Adrenal gland (tissue), 5 donors: ENCODE measurements at regions not wholly inside any gene's neighbourhood (a gene's known extent, or its start where the extent isn't known, plus 50 kb on each side); places are given as distances from the start of the nearest gene placed in this dataset.

ENCODE experiments used
- POLR2A ChIP-seq, 2 donors: fragments of 450-650 bp; IDR thresholded peaks; one replicate each; pipeline ENCODE4 v1.6.1; 2017; ENCODE audit warnings: antibody characterized with exemption in 2 of 2, mild to moderate bottlenecking in 2 of 2, moderate library complexity in 1 of 2
- TF ChIP-seq, protein P1 (sequence below), 6 experiments: fragments of 450-650 bp in 4 of 6; fragments of 200-600 bp in 2 of 6; sonication (generic) in 1 of 6; IDR thresholded peaks; 1 replicate in 5 of 6; 2 replicates in 1 of 6; pipeline versions ENCODE4 v1.5.1 to v1.8.0; 2016 to 2021; ENCODE audit warnings: antibody characterized with exemption in 6 of 6, mild to moderate bottlenecking in 2 of 6, moderate library complexity in 1 of 6
- donor health status: DM: no; HTN: no; CAD: no.

DNA sequence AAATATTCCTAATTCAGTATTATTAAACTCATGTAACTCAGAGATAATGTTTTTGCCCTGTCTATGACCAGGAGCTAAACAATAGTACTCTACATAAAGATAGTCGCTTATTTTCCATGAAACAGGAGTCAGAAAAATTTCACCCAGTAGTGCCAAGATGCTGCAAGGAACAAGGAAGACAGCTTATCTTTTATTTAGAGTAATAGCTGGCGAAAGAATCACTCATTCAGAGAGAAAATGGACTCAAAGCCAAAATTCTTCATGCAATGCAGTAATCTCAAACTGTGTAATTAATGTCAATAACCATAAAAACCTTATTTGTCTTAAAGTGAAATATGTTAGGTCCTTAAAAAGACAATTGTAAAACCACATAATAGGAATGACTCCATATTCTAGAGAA is 477.8 kb downstream of the ANKRD50 start:
- TF ChIP-seq, protein P1, sequence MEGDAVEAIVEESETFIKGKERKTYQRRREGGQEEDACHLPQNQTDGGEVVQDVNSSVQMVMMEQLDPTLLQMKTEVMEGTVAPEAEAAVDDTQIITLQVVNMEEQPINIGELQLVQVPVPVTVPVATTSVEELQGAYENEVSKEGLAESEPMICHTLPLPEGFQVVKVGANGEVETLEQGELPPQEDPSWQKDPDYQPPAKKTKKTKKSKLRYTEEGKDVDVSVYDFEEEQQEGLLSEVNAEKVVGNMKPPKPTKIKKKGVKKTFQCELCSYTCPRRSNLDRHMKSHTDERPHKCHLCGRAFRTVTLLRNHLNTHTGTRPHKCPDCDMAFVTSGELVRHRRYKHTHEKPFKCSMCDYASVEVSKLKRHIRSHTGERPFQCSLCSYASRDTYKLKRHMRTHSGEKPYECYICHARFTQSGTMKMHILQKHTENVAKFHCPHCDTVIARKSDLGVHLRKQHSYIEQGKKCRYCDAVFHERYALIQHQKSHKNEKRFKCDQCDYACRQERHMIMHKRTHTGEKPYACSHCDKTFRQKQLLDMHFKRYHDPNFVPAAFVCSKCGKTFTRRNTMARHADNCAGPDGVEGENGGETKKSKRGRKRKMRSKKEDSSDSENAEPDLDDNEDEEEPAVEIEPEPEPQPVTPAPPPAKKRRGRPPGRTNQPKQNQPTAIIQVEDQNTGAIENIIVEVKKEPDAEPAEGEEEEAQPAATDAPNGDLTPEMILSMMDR (IDR thresholded peaks at IDR 0.05), result no peak
- no peak for TF ChIP-seq POLR2A (IDR thresholded peaks at IDR 0.05)
